Activated naive CD8-positive, alpha-beta T cell treated with anti-CD3 and anti-CD28 coated beads, Interleukin-2, amount 10 ng/mL, durations not matched to agents 7 days and 5 days (primary cell): ENCODE measurements at regions not wholly inside any gene's neighbourhood (a gene's known extent, or its start where the extent isn't known, plus 50 kb on each side); places are given as distances from the start of the nearest gene placed in this dataset.

Source experiments
- ATAC-seq: fragments of 150-1000 bp; cut with Tn5 transposase; one replicate; pipeline ENCODE4 v1.10.0; 2021; ENCODE audit warnings: low read depth, moderate library complexity
- POLR2A ChIA-PET: fragments of 350-600 bp; sonication (Branson Sonifier 250); formaldehyde crosslinking; loops from one replicate; lab custom pipeline; 2021; ENCODE audit warnings: antibody characterized with exemption; lab: Charles Lee
- DNase-seq: peaks from one replicate; pipeline ENCODE4 v3.0.0; 2021
- H3K27ac Mint-ChIP-seq: one replicate; pipeline ENCODE4 v1.8.0; 2022; ENCODE audit warnings: mild to moderate bottlenecking, mixed read lengths
- H3K27me3 Mint-ChIP-seq: one replicate; pipeline ENCODE4 v1.8.0; 2022; ENCODE audit warnings: mild to moderate bottlenecking, moderate library complexity, mixed read lengths
- H3K36me3 Mint-ChIP-seq: one replicate; pipeline ENCODE4 v1.8.0; 2021; ENCODE audit warnings: mild to moderate bottlenecking, mixed read lengths
- H3K4me1 Mint-ChIP-seq: one replicate; pipeline ENCODE4 v1.8.0; 2021; ENCODE audit warnings: mixed read lengths
- H3K4me3 Mint-ChIP-seq: one replicate; pipeline ENCODE4 v1.8.0; 2022; ENCODE audit warnings: mild to moderate bottlenecking, moderate library complexity, mixed read lengths
- H3K9me3 Mint-ChIP-seq: one replicate; pipeline ENCODE4 v1.8.0; 2021; ENCODE audit warnings: mixed read lengths

GRCh38 chr2:40546439-40547191 is 94.7 kb upstream of the SLC8A1 start:
- Mint-ChIP-seq H3K36me3 (no peaks in the 10 kb centered on the region), H3K9me3 (no peaks in the 10 kb centered on the region), H3K27ac (no peak overlapping the region), H3K4me1 (no peaks in the 10 kb centered on the region), H3K27me3 (no peaks in the 10 kb centered on the region), H3K4me3 (no peak overlapping the region)
- POLR2A ChIA-PET, result no interaction called here
- DNase-seq (no peak), ATAC-seq (no peak)

- Mint-ChIP-seq H3K4me3 (no peak overlapping the region), H3K9me3 (no peaks in the 10 kb centered on the region), H3K36me3 (no peaks in the 10 kb centered on the region), H3K4me1 (no peaks in the 10 kb centered on the region), H3K27ac (no peak overlapping the region), H3K27me3 (peaks cover 2% of the 10 kb centered on the region)
- DNase-seq, result no peak
- ATAC-seq, result no peak
- POLR2A ChIA-PET, result no interaction called here
Measured at GRCh38 chr2:40548521-40548920, 96.6 kb upstream of the SLC8A1 start.

GRCh38 chr2:40550085-40550484 is 98.2 kb upstream of the SLC8A1 start:
- H3K27ac Mint-ChIP-seq, result no peak overlapping the region
- ATAC-seq (no peak), DNase-seq (no peak)
- no peaks in the 10 kb centered on the region for H3K4me1 Mint-ChIP-seq
- H3K27me3 Mint-ChIP-seq, result peaks cover 2% of the 10 kb centered on the region
- H3K9me3 Mint-ChIP-seq, result no peaks in the 10 kb centered on the region
- no peak overlapping the region for H3K4me3 Mint-ChIP-seq
- POLR2A ChIA-PET, result no interaction called here
- no peaks in the 10 kb centered on the region for H3K36me3 Mint-ChIP-seq

- ATAC-seq (no peak), DNase-seq (no peak)
- Mint-ChIP-seq H3K9me3 (no peaks in the 10 kb centered on the region), H3K4me3 (no peak overlapping the region), H3K27me3 (peaks cover 2% of the 10 kb centered on the region), H3K36me3 (no peaks in the 10 kb centered on the region), H3K27ac (no peak overlapping the region), H3K4me1 (no peaks in the 10 kb centered on the region)
- POLR2A ChIA-PET, result no interaction called here
Measured at GRCh38 chr2:40551081-40551480, 99.2 kb upstream of the SLC8A1 start.

GRCh38 chr2:40554665-40555294 is 102.9 kb upstream of the SLC8A1 start:
- POLR2A ChIA-PET, result no interaction called here
- H3K4me3 Mint-ChIP-seq, result no peak overlapping the region
- H3K27me3 Mint-ChIP-seq, result peaks cover 2% of the 10 kb centered on the region
- H3K27ac Mint-ChIP-seq, result no peak overlapping the region
- no peaks in the 10 kb centered on the region for H3K4me1 Mint-ChIP-seq
- no peak for ATAC-seq
- no peaks in the 10 kb centered on the region for H3K36me3 Mint-ChIP-seq
- peak; percentile 37 for DNase-seq
- H3K9me3 Mint-ChIP-seq, result no peaks in the 10 kb centered on the region

GRCh38 chr2:40556293-40556692 is 104.4 kb upstream of the SLC8A1 start:
- H3K36me3 Mint-ChIP-seq, result no peaks in the 10 kb centered on the region
- no peaks in the 10 kb centered on the region for H3K9me3 Mint-ChIP-seq
- H3K4me1 Mint-ChIP-seq, result no peaks in the 10 kb centered on the region
- H3K4me3 Mint-ChIP-seq, result no peak overlapping the region
- no peak overlapping the region for H3K27ac Mint-ChIP-seq
- peaks cover 2% of the 10 kb centered on the region for H3K27me3 Mint-ChIP-seq
- no peak for DNase-seq
- ATAC-seq, result no peak
- POLR2A ChIA-PET, result no interaction called here

- H3K27me3 Mint-ChIP-seq, result peaks cover 2% of the 10 kb centered on the region
- H3K27ac Mint-ChIP-seq, result no peak overlapping the region
- H3K36me3 Mint-ChIP-seq, result no peaks in the 10 kb centered on the region
- POLR2A ChIA-PET, result no interaction called here
- ATAC-seq, result no peak
- H3K4me1 Mint-ChIP-seq, result no peaks in the 10 kb centered on the region
- H3K9me3 Mint-ChIP-seq, result no peaks in the 10 kb centered on the region
- no peak overlapping the region for H3K4me3 Mint-ChIP-seq
- DNase-seq, result no peak
Measured at GRCh38 chr2:40556739-40557138, 104.8 kb upstream of the SLC8A1 start.

GRCh38 chr2:40558761-40559160 is 106.9 kb upstream of the SLC8A1 start:
- Mint-ChIP-seq H3K4me3 (no peak overlapping the region), H3K27ac (no peak overlapping the region), H3K27me3 (no peaks in the 10 kb centered on the region), H3K4me1 (no peaks in the 10 kb centered on the region), H3K36me3 (no peaks in the 10 kb centered on the region), H3K9me3 (no peaks in the 10 kb centered on the region)
- no peak for ATAC-seq
- POLR2A ChIA-PET, result no interaction called here
- no peak for DNase-seq

GRCh38 chr2:40559175-40559574 is 107.3 kb upstream of the SLC8A1 start:
- POLR2A ChIA-PET, result no interaction called here
- H3K27ac Mint-ChIP-seq, result no peak overlapping the region
- H3K27me3 Mint-ChIP-seq, result no peaks in the 10 kb centered on the region
- ATAC-seq, result no peak
- no peaks in the 10 kb centered on the region for H3K9me3 Mint-ChIP-seq
- DNase-seq, result no peak
- H3K4me1 Mint-ChIP-seq, result no peaks in the 10 kb centered on the region
- H3K36me3 Mint-ChIP-seq, result no peaks in the 10 kb centered on the region
- no peak overlapping the region for H3K4me3 Mint-ChIP-seq

- ATAC-seq, result no peak
- Mint-ChIP-seq H3K27me3 (no peaks in the 10 kb centered on the region), H3K4me1 (no peaks in the 10 kb centered on the region), H3K36me3 (no peaks in the 10 kb centered on the region), H3K4me3 (no peak overlapping the region), H3K27ac (no peak overlapping the region), H3K9me3 (no peaks in the 10 kb centered on the region)
- no peak for DNase-seq
- POLR2A ChIA-PET, result no interaction called here
Measured at GRCh38 chr2:40564184-40564583, 112.3 kb upstream of the SLC8A1 start.

- Mint-ChIP-seq H3K4me1 (no peaks in the 10 kb centered on the region), H3K27me3 (no peaks in the 10 kb centered on the region), H3K36me3 (no peaks in the 10 kb centered on the region), H3K4me3 (no peak overlapping the region), H3K27ac (no peak overlapping the region), H3K9me3 (no peaks in the 10 kb centered on the region)
- POLR2A ChIA-PET, result no interaction called here
- no peak for DNase-seq
- no peak for ATAC-seq
Measured at GRCh38 chr2:40579247-40579646, 127.4 kb upstream of the SLC8A1 start.

GRCh38 chr2:40584432-40584831 is 132.5 kb upstream of the SLC8A1 start:
- H3K4me3 Mint-ChIP-seq, result no peak overlapping the region
- POLR2A ChIA-PET, result no interaction called here
- H3K27ac Mint-ChIP-seq, result no peak overlapping the region
- no peaks in the 10 kb centered on the region for H3K36me3 Mint-ChIP-seq
- no peaks in the 10 kb centered on the region for H3K9me3 Mint-ChIP-seq
- ATAC-seq, result no peak
- peaks cover 2% of the 10 kb centered on the region for H3K27me3 Mint-ChIP-seq
- H3K4me1 Mint-ChIP-seq, result no peaks in the 10 kb centered on the region
- no peak for DNase-seq

- Mint-ChIP-seq H3K4me3 (no peak overlapping the region), H3K27me3 (peaks cover 2% of the 10 kb centered on the region), H3K36me3 (no peaks in the 10 kb centered on the region), H3K9me3 (no peaks in the 10 kb centered on the region), H3K4me1 (no peaks in the 10 kb centered on the region), H3K27ac (no peak overlapping the region)
- ATAC-seq (no peak), DNase-seq (no peak)
- POLR2A ChIA-PET, result no interaction called here
Measured at GRCh38 chr2:40591774-40592173, 139.9 kb upstream of the SLC8A1 start.

GRCh38 chr2:40592218-40592617 is 140.3 kb upstream of the SLC8A1 start:
- POLR2A ChIA-PET, result no interaction called here
- no peaks in the 10 kb centered on the region for H3K4me1 Mint-ChIP-seq
- no peak overlapping the region for H3K27ac Mint-ChIP-seq
- H3K4me3 Mint-ChIP-seq, result no peak overlapping the region
- ATAC-seq, result no peak
- H3K9me3 Mint-ChIP-seq, result no peaks in the 10 kb centered on the region
- DNase-seq, result no peak
- peaks cover 2% of the 10 kb centered on the region for H3K27me3 Mint-ChIP-seq
- no peaks in the 10 kb centered on the region for H3K36me3 Mint-ChIP-seq
